NB4 (cell line): ENCODE measurements at regions not wholly inside any gene's neighbourhood (a gene's known extent, or its start where the extent isn't known, plus 50 kb on each side); places are given as distances from the start of the nearest gene placed in this dataset.
"Not testable (repeated sequence)": the region's sequence is repeated elsewhere in the genome, so short reads cannot be mapped to it uniquely, and the experiment has no call there.

Experiments
- CTCF ChIP-seq: IDR thresholded peaks from one replicate; pipeline ENCODE4 v1.5.1; 2012; ENCODE audit warnings: low read depth, low read length
- MAX ChIP-seq: IDR thresholded peaks from 2 replicates; pipeline ENCODE4 v1.6.1; 2011; ENCODE audit warnings: low read depth, low read length
- MYC ChIP-seq: IDR thresholded peaks from 2 replicates; pipeline ENCODE4 v1.6.1; 2011; ENCODE audit warnings: low read depth, low read length
- POLR2A ChIP-seq: IDR thresholded peaks from 2 replicates; pipeline ENCODE4 v1.6.1; 2011; ENCODE audit warnings: mild to moderate bottlenecking; ENCODE audit not compliant: insufficient read length; ENCODE audit errors: extremely low read depth

GRCh38 chr1:219320563-219320962, 146.9 kb downstream of the LYPLAL1 start:
- TF ChIP-seq CTCF, POLR2A, MAX, MYC: not testable (repeated sequence)
